ENCODE measurements at regions not wholly inside any gene's neighbourhood (a gene's known extent, or its start where the extent isn't known, plus 50 kb on each side); places are given as distances from the start of the nearest gene placed in this dataset.

DNA sequence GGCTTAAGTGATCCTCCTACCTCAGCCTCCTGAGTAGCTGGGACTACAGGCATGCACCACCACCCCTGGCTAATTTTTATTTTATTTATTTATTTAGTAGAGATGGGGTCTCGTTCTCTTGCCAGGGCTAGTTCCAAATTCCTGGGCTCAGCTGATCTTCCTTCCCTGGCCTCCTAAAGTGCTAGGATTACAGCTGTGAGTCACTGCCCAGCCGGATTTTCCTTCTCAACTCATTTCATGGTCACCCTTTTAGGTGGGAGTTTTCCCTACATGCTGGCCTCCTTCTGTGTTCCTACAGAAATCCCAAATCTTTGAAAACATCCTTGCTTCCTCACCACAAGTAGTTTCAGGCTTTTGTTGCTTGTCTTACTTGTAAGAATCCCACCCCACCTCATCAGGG, 102.1 kb upstream of the SIAH1 start:
- TF ChIP-seq, protein P1, sequence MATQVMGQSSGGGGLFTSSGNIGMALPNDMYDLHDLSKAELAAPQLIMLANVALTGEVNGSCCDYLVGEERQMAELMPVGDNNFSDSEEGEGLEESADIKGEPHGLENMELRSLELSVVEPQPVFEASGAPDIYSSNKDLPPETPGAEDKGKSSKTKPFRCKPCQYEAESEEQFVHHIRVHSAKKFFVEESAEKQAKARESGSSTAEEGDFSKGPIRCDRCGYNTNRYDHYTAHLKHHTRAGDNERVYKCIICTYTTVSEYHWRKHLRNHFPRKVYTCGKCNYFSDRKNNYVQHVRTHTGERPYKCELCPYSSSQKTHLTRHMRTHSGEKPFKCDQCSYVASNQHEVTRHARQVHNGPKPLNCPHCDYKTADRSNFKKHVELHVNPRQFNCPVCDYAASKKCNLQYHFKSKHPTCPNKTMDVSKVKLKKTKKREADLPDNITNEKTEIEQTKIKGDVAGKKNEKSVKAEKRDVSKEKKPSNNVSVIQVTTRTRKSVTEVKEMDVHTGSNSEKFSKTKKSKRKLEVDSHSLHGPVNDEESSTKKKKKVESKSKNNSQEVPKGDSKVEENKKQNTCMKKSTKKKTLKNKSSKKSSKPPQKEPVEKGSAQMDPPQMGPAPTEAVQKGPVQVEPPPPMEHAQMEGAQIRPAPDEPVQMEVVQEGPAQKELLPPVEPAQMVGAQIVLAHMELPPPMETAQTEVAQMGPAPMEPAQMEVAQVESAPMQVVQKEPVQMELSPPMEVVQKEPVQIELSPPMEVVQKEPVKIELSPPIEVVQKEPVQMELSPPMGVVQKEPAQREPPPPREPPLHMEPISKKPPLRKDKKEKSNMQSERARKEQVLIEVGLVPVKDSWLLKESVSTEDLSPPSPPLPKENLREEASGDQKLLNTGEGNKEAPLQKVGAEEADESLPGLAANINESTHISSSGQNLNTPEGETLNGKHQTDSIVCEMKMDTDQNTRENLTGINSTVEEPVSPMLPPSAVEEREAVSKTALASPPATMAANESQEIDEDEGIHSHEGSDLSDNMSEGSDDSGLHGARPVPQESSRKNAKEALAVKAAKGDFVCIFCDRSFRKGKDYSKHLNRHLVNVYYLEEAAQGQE (IDR thresholded peaks at IDR 0.05; ENCODE audit: low read depth): no peak
- TF ChIP-seq FOXM1 (IDR thresholded peaks at IDR 0.05; ENCODE audit: borderline replicate concordance, low read depth): no peak
- TF ChIP-seq, protein P2, sequence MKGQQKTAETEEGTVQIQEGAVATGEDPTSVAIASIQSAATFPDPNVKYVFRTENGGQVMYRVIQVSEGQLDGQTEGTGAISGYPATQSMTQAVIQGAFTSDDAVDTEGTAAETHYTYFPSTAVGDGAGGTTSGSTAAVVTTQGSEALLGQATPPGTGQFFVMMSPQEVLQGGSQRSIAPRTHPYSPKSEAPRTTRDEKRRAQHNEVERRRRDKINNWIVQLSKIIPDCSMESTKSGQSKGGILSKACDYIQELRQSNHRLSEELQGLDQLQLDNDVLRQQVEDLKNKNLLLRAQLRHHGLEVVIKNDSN (IDR thresholded peaks at IDR 0.05): no peak
- no peak for TF ChIP-seq EP300 (IDR thresholded peaks at IDR 0.05; ENCODE audit: borderline replicate concordance)
- no peak for TF ChIP-seq CEBPB (IDR thresholded peaks at IDR 0.05)
- no peak for TF ChIP-seq EGR1 (IDR thresholded peaks at IDR 0.05)
- TF ChIP-seq TAF1 (IDR thresholded peaks at IDR 0.05; ENCODE audit: low read depth): no peak
- no peak for TF ChIP-seq ZBTB7A (IDR thresholded peaks at IDR 0.05; ENCODE audit: low read depth)
- no peak for TF ChIP-seq CREB1 (IDR thresholded peaks at IDR 0.05; ENCODE audit: low read depth)
- no peak for TF ChIP-seq YY1 (IDR thresholded peaks at IDR 0.05; ENCODE audit: low read depth)
- TF ChIP-seq, protein P3, sequence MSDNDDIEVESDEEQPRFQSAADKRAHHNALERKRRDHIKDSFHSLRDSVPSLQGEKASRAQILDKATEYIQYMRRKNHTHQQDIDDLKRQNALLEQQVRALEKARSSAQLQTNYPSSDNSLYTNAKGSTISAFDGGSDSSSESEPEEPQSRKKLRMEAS (IDR thresholded peaks at IDR 0.05): no peak

Data from Ishikawa (cell line).